ENCODE measurements at regions not wholly inside any gene's neighbourhood (a gene's known extent, or its start where the extent isn't known, plus 50 kb on each side); places are given as distances from the start of the nearest gene placed in this dataset.

Small RNA genes in the stretch of these regions (small RNA-seq; reads per million reads assigned to genes)
- gene RNA5SP29, result 0.49 reads per million

Data from skeletal muscle satellite cell (primary cell).